ENCODE measurements at regions not wholly inside any gene's neighbourhood (a gene's known extent, or its start where the extent isn't known, plus 50 kb on each side); places are given as distances from the start of the nearest gene placed in this dataset.

DNA sequence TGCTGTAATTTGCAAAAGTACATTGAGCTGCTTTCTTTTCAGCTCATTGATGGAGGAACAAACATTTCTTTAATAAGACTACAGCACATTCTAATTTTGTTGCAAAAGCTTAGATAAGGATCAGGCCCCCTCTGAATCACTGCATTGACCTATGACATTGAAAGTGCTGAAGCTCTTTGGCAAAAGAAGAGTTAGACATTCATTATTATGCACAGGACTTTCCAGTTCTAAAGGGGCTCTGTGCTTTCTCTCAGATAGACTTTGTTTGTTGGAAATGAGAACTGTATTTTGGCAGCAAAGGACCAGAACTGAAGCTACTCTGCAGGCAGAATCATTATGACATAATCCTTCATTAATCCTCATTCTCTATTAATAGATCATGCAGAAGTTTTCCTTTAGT, 252.9 kb upstream of the SOX2 start:
- no peak overlapping the region for H3K27ac ChIP-seq
- no peak for DNase-seq (ENCODE audit: low read depth, low spot score)

DNA sequence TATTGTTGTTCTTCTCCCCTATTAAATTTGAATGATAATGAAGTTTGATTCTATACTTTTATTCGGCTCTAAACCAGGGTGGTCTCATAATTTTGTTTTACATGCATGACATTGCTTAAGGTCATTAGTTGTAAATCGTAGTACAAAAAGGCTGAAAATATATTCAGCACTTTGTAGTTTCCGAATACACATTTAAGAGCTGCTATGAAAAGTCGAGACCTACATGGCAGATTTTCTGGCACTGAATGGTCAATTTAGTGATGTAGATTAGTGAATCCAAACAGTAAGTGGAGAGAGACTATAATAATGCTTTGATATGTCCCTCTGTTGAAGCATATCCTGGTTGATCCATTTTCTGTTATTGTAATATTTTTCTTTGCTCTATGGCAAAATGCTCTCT, 254.0 kb upstream of the SOX2 start:
- DNase-seq (ENCODE audit: low read depth, low spot score), result no peak
- H3K27ac ChIP-seq, result no peak overlapping the region

DNA sequence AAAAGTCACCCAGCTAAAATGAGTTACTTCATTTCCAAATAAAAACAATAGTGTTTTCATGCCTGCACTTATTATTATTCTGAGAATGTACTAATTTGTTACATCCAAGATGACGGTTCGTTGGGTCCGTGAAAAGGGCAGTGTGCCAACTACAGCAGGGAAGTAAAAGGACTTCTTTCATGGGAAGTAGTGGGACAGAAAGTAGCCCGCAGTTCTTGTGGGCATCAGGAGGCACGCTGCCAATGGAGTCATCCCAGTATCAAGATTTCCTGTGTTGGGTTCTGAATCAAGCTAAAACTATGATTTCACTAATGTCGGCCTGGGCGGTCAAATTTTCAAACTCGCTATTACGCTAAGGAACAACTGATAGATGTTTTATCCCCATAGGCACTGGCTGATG, 254.5 kb upstream of the SOX2 start:
- no peak overlapping the region for H3K27ac ChIP-seq
- DNase-seq (ENCODE audit: low read depth, low spot score), result no peak

DNA sequence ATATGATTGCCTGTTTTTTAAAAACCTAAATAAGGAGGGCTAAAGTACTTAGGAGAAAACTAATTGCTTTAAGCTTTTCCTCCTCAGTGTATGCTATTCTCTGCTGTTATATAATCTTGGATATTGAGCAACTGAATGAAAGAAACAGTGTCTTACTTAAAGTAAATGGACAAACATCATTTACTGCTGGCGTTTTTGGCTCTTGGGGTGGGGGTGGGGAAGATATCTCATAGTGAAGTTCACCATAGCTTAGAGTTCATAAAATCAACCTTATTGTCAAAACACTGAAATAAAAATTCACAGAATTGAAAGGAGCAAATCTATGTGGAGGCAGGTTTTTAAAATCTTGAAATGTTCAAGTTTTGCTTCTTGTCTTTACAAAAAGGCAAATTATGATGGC, 256.4 kb upstream of the SOX2 start:
- H3K27ac ChIP-seq, result no peak overlapping the region
- no peak for DNase-seq (ENCODE audit: low read depth, low spot score)

DNA sequence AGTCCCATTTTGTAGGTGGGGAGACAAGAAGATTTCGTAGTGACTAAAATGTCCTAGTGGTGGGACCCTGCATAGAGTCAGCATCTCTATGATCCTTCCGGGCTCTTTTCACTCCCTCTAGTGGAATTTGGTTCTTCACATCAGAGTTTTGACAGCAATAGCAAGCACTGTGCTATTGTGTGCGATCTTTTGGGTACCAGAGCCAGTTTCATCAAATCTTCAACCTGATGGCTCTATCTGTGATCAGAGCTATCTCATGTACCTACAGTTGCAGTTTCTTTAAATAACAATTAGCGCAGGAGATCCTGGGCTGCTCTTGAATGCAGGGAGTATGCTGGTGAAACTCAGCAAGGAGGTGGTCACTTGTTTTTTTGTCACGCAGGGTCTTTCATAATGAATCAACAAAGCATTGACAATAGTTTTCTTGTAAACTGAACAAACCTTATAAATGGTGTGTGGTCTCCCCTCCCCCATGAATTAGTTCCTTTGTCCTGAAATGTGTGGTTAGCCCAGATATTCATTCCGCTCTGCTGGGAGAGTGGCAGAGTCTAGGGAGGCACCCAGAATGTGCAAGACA, 257.2 kb upstream of the SOX2 start:
- DNase-seq (ENCODE audit: low read depth, low spot score), result no peak
- H3K27ac ChIP-seq, result no peak overlapping the region

DNA sequence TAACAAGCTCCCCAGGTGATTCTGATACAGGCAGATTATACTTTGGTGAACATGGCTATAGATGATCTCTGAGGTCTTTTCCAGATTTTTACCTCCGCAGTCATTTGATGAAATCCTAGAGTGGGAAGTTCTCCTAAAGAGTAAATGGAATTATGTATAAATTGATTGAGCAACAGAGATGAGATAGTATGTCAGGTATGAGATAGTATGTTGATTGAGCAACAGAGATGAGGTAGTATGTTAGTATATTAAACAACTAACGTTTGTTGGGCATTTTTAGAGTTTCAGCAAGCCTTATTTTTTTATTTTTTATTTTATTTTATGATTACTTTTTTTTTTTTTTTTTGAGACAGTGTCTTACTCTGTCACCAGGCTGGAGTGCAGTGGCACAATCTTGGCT, 265.0 kb upstream of the SOX2 start:
- no peak overlapping the region for H3K27ac ChIP-seq
- no peak for DNase-seq (ENCODE audit: low read depth, low spot score)

DNA sequence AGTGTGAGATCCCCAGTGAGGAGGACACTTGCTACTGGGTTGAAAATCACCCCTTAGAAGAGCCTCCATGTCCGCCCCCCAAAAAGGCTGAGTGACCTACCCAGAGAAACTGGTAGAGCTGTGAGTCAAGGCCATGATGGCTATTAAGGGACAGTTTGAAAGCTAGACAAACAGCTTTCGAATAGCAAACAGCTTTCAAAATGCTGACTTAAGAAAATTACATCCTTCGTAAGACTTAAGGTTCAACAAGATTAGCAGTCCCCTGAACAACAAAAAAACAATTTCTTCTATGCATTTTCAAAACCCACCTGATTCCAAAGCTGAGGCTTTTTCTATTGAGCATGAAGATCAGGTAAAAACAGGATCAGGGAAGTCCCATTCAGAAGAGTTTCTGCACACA, 269.7 kb upstream of the SOX2 start:
- H3K27ac ChIP-seq, result no peak overlapping the region
- DNase-seq (ENCODE audit: low read depth, low spot score), result no peak

DNA sequence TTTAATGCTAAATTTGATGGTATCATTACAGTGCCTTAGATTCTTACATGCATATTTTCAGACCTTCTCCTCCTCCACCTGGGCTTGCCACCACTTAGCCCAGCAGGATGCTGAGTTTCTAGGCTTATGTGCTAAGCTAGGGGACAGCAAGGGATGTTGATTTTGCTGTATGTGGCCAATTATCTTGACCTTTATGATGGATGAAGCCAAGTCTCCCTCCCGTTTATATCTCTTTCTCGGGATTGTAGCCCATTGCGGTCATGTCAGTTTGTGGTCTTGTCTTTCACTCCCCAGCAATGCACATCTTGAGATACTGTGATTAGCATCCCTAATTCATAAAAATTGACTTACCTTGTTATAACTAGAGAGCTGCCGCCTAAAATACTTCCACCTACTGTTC, 278.7 kb upstream of the SOX2 start:
- H3K27ac ChIP-seq, result no peak overlapping the region

DNA sequence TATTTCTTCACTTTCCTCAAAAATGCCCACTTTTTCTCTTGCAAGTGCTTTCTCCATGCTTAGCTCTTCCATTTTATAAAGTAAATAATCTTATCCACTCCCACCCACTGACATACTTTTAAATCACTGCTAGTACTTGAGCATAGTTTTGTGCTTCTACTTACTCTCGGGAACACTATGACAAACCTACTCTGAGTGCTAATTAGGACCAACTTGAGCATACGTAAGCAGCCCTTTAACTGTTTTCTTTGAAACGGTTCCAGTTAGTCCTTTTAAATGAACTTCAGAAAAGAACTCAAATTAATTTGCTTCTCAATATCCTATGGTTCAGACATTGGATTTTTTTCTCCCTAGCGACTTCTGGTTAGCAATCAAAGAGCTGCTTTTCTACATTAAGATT, 280.0 kb upstream of the SOX2 start:
- no peak for DNase-seq (ENCODE audit: low read depth, low spot score)
- no peak overlapping the region for H3K27ac ChIP-seq

More for the DNA sequence above, 278.7 kb upstream of the SOX2 start:
- no peak for DNase-seq (ENCODE audit: low read depth, low spot score)

DNA sequence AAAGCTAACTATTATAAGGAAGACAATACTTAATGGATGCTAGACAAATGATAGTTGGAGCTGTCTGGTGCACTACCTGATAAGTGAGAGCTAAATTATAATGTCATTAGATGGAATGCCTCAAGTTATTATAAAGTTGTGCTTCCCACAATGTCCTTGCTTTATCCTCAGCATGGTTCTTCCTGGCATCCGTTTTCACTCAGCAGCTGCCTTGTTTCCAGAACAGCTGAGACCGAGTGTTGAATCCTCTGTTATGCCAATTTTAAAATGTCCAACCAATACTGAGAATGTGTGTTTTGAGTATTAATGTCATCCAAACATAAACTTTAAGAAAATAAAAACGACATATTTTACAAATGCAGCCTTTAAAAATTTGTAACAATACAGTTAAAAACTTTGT, 286.7 kb upstream of the SOX2 start:
- no peak overlapping the region for H3K27ac ChIP-seq
- no peak for DNase-seq (ENCODE audit: low read depth, low spot score)

DNA sequence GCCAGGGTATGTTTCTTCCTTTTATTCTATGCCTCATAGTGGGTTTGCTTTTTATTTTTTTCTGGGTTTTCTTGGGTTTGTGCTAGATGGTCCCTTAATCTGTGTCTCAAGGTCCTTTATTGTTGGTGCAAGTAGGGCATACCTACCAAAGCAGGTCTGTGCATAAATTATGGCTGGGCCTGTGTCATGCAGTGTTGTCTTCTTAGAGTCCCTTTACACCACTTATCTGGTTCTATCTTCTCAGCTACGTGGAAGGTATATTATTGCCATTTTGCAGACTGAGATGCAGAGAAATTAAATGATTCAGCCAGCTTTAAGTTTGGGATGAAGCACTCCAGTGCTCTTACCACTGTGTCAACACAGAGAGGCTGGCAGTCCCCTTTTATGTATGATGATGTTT, 293.5 kb upstream of the SOX2 start:
- no peak for DNase-seq (ENCODE audit: low read depth, low spot score)
- no peak overlapping the region for H3K27ac ChIP-seq

DNA sequence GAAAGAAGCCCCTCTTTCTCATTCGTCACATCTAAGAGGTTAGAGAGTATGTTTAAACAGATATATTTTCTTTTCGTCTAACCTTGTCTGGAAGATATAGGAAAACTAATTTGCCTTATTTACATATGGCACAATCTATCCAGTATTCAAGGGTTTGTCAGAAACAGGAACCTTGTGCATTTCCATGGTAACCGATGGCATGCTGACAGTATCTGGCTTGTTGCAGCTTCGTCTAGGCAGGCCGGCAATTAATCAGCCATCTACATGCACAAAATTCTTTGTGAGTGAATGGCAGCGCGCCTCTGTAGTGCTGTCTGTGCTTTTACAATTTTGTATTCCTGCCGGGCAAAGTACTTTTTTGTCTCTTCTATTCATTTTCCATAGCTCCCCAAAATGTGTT, 294.0 kb upstream of the SOX2 start:
- no peak overlapping the region for H3K27ac ChIP-seq
- peak; percentile 51 for DNase-seq (ENCODE audit: low read depth, low spot score)

DNA sequence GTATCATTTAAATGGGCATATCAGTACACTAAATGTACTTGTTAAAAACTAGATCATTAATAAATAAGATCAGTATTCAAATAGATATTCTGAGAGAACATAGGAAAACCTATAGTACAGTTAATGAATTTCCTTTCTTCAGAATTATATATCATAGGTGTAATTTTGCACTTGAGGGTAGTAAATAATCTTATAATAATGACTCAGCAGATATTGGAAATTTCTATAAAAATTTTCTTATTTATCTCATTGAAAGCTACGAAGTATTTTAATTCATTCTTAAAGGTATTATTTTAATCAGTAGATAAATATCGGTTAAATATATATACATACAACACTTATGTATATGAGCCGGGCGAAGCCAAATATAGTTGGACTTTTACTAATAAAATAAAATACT, 300.9 kb upstream of the SOX2 start:
- no peak for DNase-seq (ENCODE audit: low read depth, low spot score)
- H3K27ac ChIP-seq, result no peak overlapping the region

DNA sequence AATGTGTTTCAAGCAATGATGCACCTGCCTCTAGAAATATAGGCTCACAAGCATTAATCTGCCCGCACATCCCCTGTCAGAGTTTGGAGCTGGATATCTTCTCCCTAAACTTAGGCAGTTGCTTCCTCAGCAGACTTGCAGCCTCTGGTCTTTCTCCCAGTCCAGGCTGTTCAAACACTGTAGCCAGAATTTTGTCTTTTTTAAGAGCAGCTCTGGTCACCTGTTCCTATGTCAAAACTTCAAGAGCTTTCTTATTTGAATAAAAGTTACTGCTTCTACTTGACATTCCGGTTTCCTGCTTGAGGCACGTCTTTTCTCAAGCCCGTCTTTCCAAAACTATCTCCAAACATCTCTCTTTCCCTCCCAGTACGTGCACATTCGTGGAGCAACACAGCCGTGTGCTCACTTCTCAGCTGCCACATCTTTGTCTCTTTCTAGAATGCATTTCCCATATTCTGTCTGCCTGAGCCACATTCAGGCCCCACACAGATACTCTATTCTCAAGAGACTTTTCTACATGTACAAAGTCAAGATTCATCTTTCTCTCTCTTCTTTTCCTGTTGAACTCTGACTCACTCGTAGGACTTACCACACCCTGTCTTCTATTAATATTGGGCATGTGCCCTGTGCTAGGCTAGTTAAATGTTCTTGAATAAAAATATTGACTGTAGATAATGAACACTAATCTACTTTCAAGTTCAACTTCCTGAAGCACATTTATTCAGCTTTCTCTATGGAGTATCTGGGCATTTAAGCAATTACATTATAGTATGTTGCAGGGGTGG, 307.7 kb upstream of the SOX2 start:
- DNase-seq (ENCODE audit: low read depth, low spot score), result no peak
- no peak overlapping the region for H3K27ac ChIP-seq

DNA sequence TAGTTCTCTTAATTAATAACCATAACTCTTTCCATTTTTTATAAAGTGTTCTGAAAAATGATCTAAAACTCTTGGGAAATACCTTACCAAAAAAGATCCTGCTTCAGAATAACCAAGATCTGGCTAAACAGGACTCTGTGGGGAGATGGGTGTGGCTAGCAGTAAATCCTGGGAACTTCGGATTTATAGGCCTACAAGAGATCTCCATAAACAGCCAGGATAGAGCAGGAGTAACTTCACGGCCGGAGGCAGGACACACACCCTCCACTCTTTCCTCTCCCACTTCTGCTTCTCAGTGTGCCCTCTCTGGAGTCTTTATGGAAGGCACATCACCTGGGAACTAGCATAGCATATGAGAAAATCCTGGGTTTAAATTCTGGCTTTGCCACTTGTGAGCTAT, 309.4 kb upstream of the SOX2 start:
- no peak for DNase-seq (ENCODE audit: low read depth, low spot score)
- no peak overlapping the region for H3K27ac ChIP-seq

DNA sequence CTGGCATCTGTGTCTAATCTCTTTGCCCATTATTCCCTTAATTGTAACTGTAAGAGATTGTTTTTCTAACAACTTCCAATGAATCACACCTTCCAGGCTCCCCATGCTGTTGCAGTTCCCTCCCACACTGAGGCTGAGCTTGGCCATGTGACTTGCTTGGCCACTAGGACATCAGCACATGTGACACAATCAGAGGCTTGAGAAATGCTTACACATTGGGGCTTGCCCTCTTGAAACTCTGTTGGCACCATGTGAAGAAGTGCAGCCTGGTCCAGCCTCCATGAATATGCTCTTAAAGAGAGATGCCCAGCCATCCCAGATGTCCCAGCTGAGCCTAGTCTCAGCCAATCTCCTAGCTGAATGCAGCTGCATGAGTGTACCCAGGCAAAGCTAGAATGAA, 326.8 kb upstream of the SOX2 start:
- no peak overlapping the region for H3K27ac ChIP-seq
- DNase-seq (ENCODE audit: low read depth, low spot score), result no peak

DNA sequence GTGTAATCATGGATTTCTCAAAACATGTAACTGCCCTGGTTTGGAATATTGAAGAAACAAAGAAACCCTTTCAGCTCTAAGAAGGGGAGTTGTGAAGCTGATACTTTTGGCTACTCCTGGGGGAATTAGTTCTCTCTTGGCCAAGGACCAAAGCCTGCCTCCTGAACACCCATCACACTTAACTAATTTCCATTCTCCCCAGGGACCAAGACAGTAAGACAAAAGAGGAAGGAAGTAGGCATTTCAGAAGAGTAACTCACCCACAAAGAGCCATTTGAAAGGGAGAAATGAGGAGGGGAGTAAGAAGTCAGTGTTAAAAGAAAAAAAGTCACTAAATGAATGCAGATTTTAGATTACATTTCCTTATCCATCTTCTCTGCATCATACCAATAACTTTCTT, 328.0 kb upstream of the SOX2 start:
- no peak overlapping the region for H3K27ac ChIP-seq
- no peak for DNase-seq (ENCODE audit: low read depth, low spot score)

DNA sequence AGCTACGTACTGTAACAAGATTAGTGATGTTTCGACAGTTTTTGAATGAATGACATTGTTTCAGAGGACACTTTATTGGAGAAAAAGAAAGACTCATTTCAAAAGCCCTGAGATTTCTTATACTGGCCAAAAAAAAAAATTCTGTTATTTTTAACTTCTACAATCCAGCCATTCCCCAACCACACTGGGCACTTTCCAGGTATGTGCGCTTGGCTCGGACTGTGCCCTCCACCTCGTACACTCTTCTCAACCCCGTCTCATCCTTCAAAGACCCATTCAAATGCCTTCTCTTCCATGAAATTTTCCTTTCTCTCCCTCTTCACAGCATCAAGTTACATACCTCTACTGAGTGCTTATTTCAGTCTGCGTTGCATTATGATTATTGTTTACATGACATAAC, 328.5 kb upstream of the SOX2 start:
- H3K27ac ChIP-seq, result no peak overlapping the region
- DNase-seq (ENCODE audit: low read depth, low spot score), result no peak

DNA sequence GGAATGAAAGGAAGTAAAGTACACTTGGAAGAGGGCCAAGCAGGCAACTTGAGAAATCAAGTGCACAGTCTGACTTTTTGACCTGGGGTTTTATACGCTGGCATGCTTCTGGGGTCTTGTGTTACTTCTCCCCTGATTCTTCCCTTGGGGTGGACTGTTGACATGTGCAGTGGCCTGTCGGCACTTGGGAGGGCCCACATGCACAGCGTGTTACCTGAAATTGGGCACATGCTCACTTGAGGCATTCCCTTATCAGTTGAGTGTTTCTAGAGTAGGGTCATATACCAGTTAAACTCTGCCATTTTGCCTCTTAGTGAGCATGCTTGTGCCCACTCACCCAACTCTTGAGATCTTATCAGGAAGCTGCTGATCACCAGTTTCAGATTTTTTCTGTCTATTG, 329.1 kb upstream of the SOX2 start:
- DNase-seq (ENCODE audit: low read depth, low spot score), result no peak
- H3K27ac ChIP-seq, result no peak overlapping the region

DNA sequence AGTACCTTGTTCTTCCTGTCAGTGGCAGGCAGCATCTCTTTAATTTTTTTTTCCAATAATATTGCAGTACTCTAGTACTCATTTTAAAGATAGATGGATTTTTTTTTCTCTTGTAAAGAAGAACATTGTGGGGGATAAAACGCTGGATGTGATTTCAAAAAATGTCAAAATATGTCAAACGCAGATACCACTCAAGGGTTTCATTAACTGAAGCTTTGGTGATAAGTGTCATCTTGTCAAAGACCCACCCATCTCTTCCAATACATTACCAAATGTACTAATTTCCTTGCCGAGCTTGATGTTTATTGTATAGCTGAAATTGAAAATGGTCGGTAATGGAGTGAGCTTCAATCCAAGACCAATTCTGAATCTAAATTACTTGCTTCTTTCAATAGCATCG, 332.4 kb upstream of the SOX2 start:
- no peak for DNase-seq (ENCODE audit: low read depth, low spot score)

DNA sequence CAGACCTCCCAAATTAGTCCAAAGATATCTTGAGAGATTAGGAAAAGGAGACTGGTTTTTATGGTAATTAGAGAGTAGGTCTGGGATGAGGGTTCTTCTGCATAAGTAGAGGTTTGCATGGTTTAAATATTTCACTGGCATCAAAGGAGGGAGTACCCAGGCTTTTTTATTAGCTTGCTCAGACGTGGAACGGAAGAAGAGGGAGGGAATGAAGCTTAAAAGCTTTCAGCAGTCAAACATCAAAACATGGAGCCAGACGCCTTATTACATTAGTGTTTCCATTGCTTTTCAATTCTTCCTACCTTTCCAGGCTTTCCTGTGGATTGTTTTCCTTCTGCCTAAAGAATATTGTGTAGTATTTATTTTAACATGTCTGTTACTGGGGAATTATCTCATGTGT, 342.1 kb upstream of the SOX2 start:
- no peak overlapping the region for H3K27ac ChIP-seq
- DNase-seq (ENCODE audit: low read depth, low spot score), result no peak

More for the DNA sequence above, 332.4 kb upstream of the SOX2 start:
- H3K27ac ChIP-seq, result no peak overlapping the region

DNA sequence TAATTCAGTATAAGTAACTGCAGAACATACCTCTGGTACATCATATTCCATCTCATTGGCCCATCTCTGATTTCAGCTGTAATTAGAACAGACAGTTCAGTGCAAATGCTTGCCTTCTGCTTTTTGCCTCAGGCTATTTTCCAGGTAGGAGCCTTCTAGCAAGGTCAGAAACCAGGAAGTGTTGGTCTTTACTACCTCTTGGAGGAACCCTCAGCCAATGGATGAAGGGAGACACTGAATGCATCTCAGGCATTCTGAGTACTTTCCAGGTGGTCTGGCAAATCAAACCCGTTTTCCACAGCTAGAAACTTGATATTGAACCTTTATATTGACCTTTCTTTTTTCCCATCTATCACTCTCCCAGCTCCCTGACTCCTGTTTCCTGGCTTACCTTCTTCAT, 348.5 kb upstream of the SOX2 start:
- H3K27ac ChIP-seq, result no peak overlapping the region
- DNase-seq (ENCODE audit: low read depth, low spot score), result no peak
